H9 (cell line): ENCODE measurements at regions not wholly inside any gene's neighbourhood (a gene's known extent, or its start where the extent isn't known, plus 50 kb on each side); places are given as distances from the start of the nearest gene placed in this dataset.
"Not testable (repeated sequence)": the region's sequence is repeated elsewhere in the genome, so short reads cannot be mapped to it uniquely, and the experiment has no call there.

Experiments used
- DNase-seq: peaks from one replicate; pipeline ENCODE4 v3.0.0-alpha.2; 2017
- H2AFZ ChIP-seq: one replicate; pipeline ENCODE4 v1.6.1; 2013; ENCODE audit warnings: mild to moderate bottlenecking, low read length, control low read depth, moderate library complexity
- H2AK5ac ChIP-seq: 2 replicates; pipeline ENCODE4 v1.6.1; 2013; ENCODE audit warnings: low read length, control low read depth, mixed read lengths; ENCODE audit not compliant: insufficient read length
- H2BK120ac ChIP-seq: one replicate; pipeline ENCODE4 v1.6.1; 2013; ENCODE audit warnings: low read depth, mild to moderate bottlenecking, low read length, control low read depth, inconsistent platforms; ENCODE audit not compliant: poor library complexity, severe bottlenecking
- H2BK12ac ChIP-seq: 2 replicates; pipeline ENCODE4 v1.6.1; 2013; ENCODE audit warnings: low read length, control low read depth, mixed read lengths, low read depth; ENCODE audit not compliant: insufficient read length
- H2BK15ac ChIP-seq: 2 replicates; pipeline ENCODE4 v1.6.1; 2013; ENCODE audit warnings: low read depth, low read length, control low read depth
- H2BK20ac ChIP-seq: one replicate; pipeline ENCODE4 v1.6.1; 2013; ENCODE audit warnings: low read depth, mild to moderate bottlenecking, low read length, control low read depth, inconsistent platforms; ENCODE audit not compliant: poor library complexity, severe bottlenecking
- H2BK5ac ChIP-seq: 2 replicates; pipeline ENCODE4 v1.6.1; 2013; ENCODE audit warnings: low read length, control low read depth, mixed read lengths; ENCODE audit not compliant: insufficient read length
- H3K14ac ChIP-seq: 2 replicates; pipeline ENCODE4 v1.6.1; 2013; ENCODE audit warnings: low read length, control low read depth; ENCODE audit not compliant: insufficient read depth
- H3K18ac ChIP-seq: 2 replicates; pipeline ENCODE4 v1.6.1; 2013; ENCODE audit warnings: low read depth, mild to moderate bottlenecking, mixed read lengths, low read length, control low read depth; ENCODE audit not compliant: insufficient read length
- H3K23ac ChIP-seq: 2 replicates; pipeline ENCODE4 v1.6.1; 2013; ENCODE audit warnings: low read length, control low read depth, mixed read lengths, low read depth; ENCODE audit not compliant: insufficient read length
- H3K23me2 ChIP-seq: 2 replicates; pipeline ENCODE4 v1.6.1; 2013; ENCODE audit warnings: low read depth, mild to moderate bottlenecking, mixed read lengths, low read length, control low read depth; ENCODE audit not compliant: insufficient read length, poor library complexity, severe bottlenecking
- H3K27ac ChIP-seq: 2 replicates; pipeline ENCODE4 v1.5.1; 2013; ENCODE audit warnings: low read length, control low read depth, mixed read lengths, low read depth; ENCODE audit not compliant: insufficient read length
- H3K27me3 ChIP-seq: 2 replicates; pipeline ENCODE4 v1.6.1; 2013; ENCODE audit warnings: low read length, control low read depth, inconsistent platforms; ENCODE audit not compliant: insufficient read depth
- H3K4ac ChIP-seq: 2 replicates; pipeline ENCODE4 v1.6.1; 2013; ENCODE audit warnings: low read depth, mild to moderate bottlenecking, control low read depth, inconsistent platforms, low read length, moderate library complexity
- H3K4me1 ChIP-seq: 2 replicates; pipeline ENCODE4 v1.6.1; 2013; ENCODE audit warnings: low read length, control low read depth, inconsistent platforms; ENCODE audit not compliant: insufficient read depth
- H3K4me2 ChIP-seq: 2 replicates; pipeline ENCODE4 v1.6.1; 2013; ENCODE audit warnings: low read length, control low read depth, mixed read lengths; ENCODE audit not compliant: insufficient read length, insufficient read depth
- H3K56ac ChIP-seq: 2 replicates; pipeline ENCODE4 v1.6.1; 2013; ENCODE audit warnings: low read depth, mild to moderate bottlenecking, mixed read lengths, low read length, control low read depth; ENCODE audit not compliant: insufficient read length
- H3K79me1 ChIP-seq: 2 replicates; pipeline ENCODE4 v1.6.1; 2013; ENCODE audit warnings: low read depth, mild to moderate bottlenecking, moderate library complexity, low read length, control low read depth, inconsistent platforms; ENCODE audit not compliant: insufficient read depth, poor library complexity, severe bottlenecking
- H3K79me2 ChIP-seq: 2 replicates; pipeline ENCODE4 v1.6.1; 2013; ENCODE audit warnings: low read length, control low read depth, inconsistent platforms; ENCODE audit not compliant: insufficient read depth
- H3K9ac ChIP-seq: 2 replicates; pipeline ENCODE4 v1.6.1; 2013; ENCODE audit warnings: low read length, control low read depth, mixed read lengths; ENCODE audit not compliant: insufficient read length; ENCODE audit errors: extremely low read depth
- H3K9me3 ChIP-seq: one replicate; pipeline ENCODE4 v1.6.1; 2013; ENCODE audit warnings: low read depth, low read length, inconsistent platforms; ENCODE audit not compliant: control insufficient read depth
- H3T11ph ChIP-seq: one replicate; pipeline ENCODE4 v1.6.1; 2013; ENCODE audit warnings: mild to moderate bottlenecking, low read length, control low read depth, inconsistent platforms
- H4K20me1 ChIP-seq: one replicate; pipeline ENCODE4 v1.6.1; 2013; ENCODE audit not compliant: control insufficient read depth, insufficient read length, insufficient read depth
- H4K5ac ChIP-seq: 2 replicates; pipeline ENCODE4 v1.6.1; 2013; ENCODE audit warnings: low read depth, mild to moderate bottlenecking, mixed read lengths, low read length, control low read depth; ENCODE audit not compliant: insufficient read length
- H4K8ac ChIP-seq: replicated peaks from 2 replicates; pipeline ENCODE4 v1.6.1; 2013; ENCODE audit warnings: low read length, control low read depth, mixed read lengths, low read depth; ENCODE audit not compliant: insufficient read length
- H4K91ac ChIP-seq: 2 replicates; pipeline ENCODE4 v1.6.1; 2013; ENCODE audit warnings: low read depth, mild to moderate bottlenecking, moderate library complexity, mixed read lengths, low read length, control low read depth; ENCODE audit not compliant: insufficient read length
- H3K27ac Mint-ChIP-seq, 3 experiments: 2 replicates in 2 of 3; 3 replicates in 1 of 3; pipeline ENCODE4 v1.8.0; 2020 to 2021; ENCODE audit warnings: mixed read lengths in 3 of 3, mild to moderate bottlenecking in 1 of 3, moderate library complexity in 1 of 3
- H3K27me3 Mint-ChIP-seq: 2 replicates; pipeline ENCODE4 v1.8.0; 2021; ENCODE audit warnings: low read depth, mild to moderate bottlenecking, moderate library complexity, mixed read lengths
- H3K36me3 Mint-ChIP-seq, 3 experiments: 2 replicates in 2 of 3; 3 replicates in 1 of 3; pipeline ENCODE4 v1.8.0; 2020 to 2021; ENCODE audit warnings: low read depth in 3 of 3, mixed read lengths in 3 of 3; ENCODE audit not compliant: insufficient read depth in 1 of 3
- H3K4me1 Mint-ChIP-seq, 2 experiments: 2 replicates each; pipeline ENCODE4 v1.8.0; 2020; ENCODE audit warnings: mixed read lengths in 2 of 2
- H3K4me3 Mint-ChIP-seq, 2 experiments: 2 replicates in 1 of 2; 3 replicates in 1 of 2; pipeline ENCODE4 v1.8.0; 2020 to 2021; ENCODE audit warnings: mild to moderate bottlenecking in 2 of 2, mixed read lengths in 2 of 2, moderate library complexity in 1 of 2
- H3K9me3 Mint-ChIP-seq, 2 experiments: 2 replicates in 1 of 2; 3 replicates in 1 of 2; pipeline ENCODE4 v1.8.0; 2020; ENCODE audit warnings: mild to moderate bottlenecking in 2 of 2, mixed read lengths in 2 of 2, moderate library complexity in 1 of 2
- WGBS: extraction: QIAGEN DNeasy Blood & Tissue Kit; methylation state at CpG from one replicate; pipeline ENCODE4 v1.1.7; 2013; ENCODE audit warnings: missing lambda C conversion rate, low lambda C conversion rate, mixed read lengths; ENCODE audit not compliant: insufficient read length; ENCODE audit errors: extremely low coverage; 5-methylcytosine and 5-hydroxymethylcytosine counted together
- TF ChIP-seq, protein P1 (sequence below): fragments of 200-600 bp; sonication (generic); conservative IDR thresholded peaks from 3 replicates; pipeline ENCODE4 v1.8.0; 2021; ENCODE audit warnings: antibody characterized with exemption, mild to moderate bottlenecking

DNA sequence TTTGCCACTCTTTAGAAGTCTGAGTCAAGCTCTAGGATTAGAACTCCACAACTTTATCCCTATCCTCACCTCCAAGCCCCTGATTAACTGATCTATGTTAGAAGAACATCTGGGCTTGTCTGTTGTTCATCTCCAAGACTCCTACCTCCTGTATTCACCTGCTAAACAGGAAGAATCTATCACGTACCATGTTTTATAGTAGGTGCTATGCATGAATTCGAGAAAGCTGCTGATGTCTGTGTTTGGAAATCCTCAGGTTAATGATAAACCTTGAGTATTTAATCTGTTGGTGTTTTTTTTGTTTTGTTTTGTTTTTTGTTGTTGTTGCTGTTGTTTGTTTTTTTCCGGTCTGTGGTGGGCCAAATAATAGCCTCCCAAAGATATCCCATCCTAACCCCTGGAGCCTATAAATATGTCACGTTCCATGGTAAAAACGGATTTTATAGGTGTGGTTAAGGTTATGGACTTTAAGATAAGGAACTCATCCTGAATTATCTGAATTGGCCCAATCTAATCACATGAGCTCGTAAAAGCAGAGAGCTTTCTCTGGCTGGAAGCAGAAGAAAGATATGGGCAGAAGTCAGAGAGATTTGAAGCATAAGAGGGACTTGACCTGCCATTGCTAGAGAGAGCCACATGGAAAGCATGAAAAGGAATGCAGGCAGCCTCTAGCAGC lies 101.2 kb upstream of the DUSP21 start:
- no CpG with 5 or more reads among the region's 6 CpGs for WGBS
- H3K4me1 Mint-ChIP-seq: peaks cover 0 to 2% of the 10 kb centered on the region in 2 experiments; a peak in 2 of 4 replicates

DNA sequence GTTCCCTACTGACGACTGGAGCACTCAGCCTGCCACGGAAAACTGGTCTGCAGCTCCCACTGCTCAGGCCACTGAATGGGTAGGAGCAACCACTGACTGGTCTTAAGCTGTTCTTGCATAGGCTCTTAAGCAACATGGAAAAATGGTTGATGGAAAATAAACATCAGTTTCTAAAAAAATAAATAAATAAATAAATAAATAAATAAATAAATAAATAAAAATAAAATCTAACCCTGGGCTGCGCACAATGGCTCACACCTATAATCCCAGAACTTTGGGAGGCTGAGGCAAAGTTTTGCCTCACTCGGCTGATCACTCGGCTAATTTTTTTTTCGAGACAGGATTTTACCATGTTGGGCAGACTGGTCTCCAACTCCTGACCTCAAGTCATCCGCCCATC lies 102.0 kb upstream of the DUSP21 start:
- H2BK12ac ChIP-seq, H2BK120ac ChIP-seq, H2BK5ac ChIP-seq, H2BK15ac ChIP-seq, H4K8ac ChIP-seq, H3K4me1 Mint-ChIP-seq, H3K79me2 ChIP-seq, H3K27ac ChIP-seq, DNase-seq, H2BK20ac ChIP-seq, H3K27me3 ChIP-seq, H3K23ac ChIP-seq, H3K4me2 ChIP-seq, H4K20me1 ChIP-seq, H2AK5ac ChIP-seq, H3K9ac ChIP-seq, H3K27me3 Mint-ChIP-seq, H3K56ac ChIP-seq, H3K4me3 Mint-ChIP-seq, H4K5ac ChIP-seq, H3K14ac ChIP-seq, H3K36me3 Mint-ChIP-seq, H3K18ac ChIP-seq, H3T11ph ChIP-seq, H3K23me2 ChIP-seq, H3K27ac Mint-ChIP-seq, H3K79me1 ChIP-seq, H2AFZ ChIP-seq, H3K9me3 ChIP-seq, H3K4me1 ChIP-seq, H4K91ac ChIP-seq, H3K4ac ChIP-seq: not testable (repeated sequence)
- peaks cover 51 to 69% of the 10 kb centered on the region in 2 experiments for H3K9me3 Mint-ChIP-seq
- WGBS: no CpG with 5 or more reads among the region's 7 CpGs

More for the DNA sequence above, 101.2 kb upstream of the DUSP21 start:
- Histone ChIP-seq H3K14ac (no peak overlapping the region), H2AK5ac (no peak overlapping the region), H3K23me2 (no peaks in the 10 kb centered on the region), H4K91ac (no peak overlapping the region), H3K79me1 (no peaks in the 10 kb centered on the region), H2BK5ac (no peak overlapping the region), H4K20me1 (no peaks in the 10 kb centered on the region), H2BK15ac (no peak overlapping the region), H3K27me3 (no peaks in the 10 kb centered on the region), H3K56ac (no peak overlapping the region), H3K4me2 (no peak overlapping the region), H2BK120ac (no peak overlapping the region), H3K23ac (no peak overlapping the region), H3K4me1 (no peaks in the 10 kb centered on the region), H2BK20ac (no peak overlapping the region), H3K9me3 (peaks cover 6% of the 10 kb centered on the region), H3K79me2 (no peaks in the 10 kb centered on the region), H4K5ac (no peak overlapping the region), H3K9ac (no peak overlapping the region), H3K4ac (no peak overlapping the region), H3K27ac (no peak overlapping the region), H3T11ph (no peak overlapping the region), H4K8ac (no peak overlapping the region), H3K18ac (no peak overlapping the region), H2AFZ (no peak overlapping the region), H2BK12ac (no peak overlapping the region)
- TF ChIP-seq, protein P1, sequence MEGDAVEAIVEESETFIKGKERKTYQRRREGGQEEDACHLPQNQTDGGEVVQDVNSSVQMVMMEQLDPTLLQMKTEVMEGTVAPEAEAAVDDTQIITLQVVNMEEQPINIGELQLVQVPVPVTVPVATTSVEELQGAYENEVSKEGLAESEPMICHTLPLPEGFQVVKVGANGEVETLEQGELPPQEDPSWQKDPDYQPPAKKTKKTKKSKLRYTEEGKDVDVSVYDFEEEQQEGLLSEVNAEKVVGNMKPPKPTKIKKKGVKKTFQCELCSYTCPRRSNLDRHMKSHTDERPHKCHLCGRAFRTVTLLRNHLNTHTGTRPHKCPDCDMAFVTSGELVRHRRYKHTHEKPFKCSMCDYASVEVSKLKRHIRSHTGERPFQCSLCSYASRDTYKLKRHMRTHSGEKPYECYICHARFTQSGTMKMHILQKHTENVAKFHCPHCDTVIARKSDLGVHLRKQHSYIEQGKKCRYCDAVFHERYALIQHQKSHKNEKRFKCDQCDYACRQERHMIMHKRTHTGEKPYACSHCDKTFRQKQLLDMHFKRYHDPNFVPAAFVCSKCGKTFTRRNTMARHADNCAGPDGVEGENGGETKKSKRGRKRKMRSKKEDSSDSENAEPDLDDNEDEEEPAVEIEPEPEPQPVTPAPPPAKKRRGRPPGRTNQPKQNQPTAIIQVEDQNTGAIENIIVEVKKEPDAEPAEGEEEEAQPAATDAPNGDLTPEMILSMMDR: no peak
- peaks cover 0 to under 1% (median 0%) of the 10 kb centered on the region in 3 experiments; a peak in 3 of 7 replicates for H3K36me3 Mint-ChIP-seq
- H3K27ac Mint-ChIP-seq: no peak overlapping the region
- no peak for DNase-seq
- H3K4me3 Mint-ChIP-seq: no peak overlapping the region
- H3K9me3 Mint-ChIP-seq: peaks cover 52 to 66% of the 10 kb centered on the region in 2 experiments
- no peaks in the 10 kb centered on the region; the same call in 1 of the 2 replicates for H3K27me3 Mint-ChIP-seq
